ENCODE measurements at regions not wholly inside any gene's neighbourhood (a gene's known extent, or its start where the extent isn't known, plus 50 kb on each side); places are given as distances from the start of the nearest gene placed in this dataset.

DNA sequence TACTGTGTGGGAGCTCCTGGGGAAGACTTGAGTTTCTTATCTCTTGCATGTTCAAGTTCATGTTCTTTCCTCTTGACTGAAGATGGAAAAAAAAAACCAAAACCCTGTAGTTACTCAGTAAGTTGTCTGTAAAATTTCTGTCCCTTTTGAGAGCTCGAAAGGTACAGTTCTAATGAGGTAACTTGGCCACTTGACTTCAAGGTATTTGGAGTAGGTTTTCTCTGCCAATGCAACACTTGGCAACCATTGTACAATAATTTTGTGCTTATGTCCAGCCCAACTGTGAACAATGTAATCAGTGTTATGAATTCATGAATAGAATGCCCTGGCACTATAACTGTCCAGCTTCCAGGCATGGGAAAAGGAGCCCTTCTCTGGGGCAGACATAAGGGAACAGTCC, 111.0 kb downstream of the LIPG start:
- Histone ChIP-seq H3K4me3 (ENCODE audit: low read length, poor library complexity, severe bottlenecking) (no peak overlapping the region), H3K79me2 (ENCODE audit: insufficient read depth, low read length) (no peaks in the 10 kb centered on the region), H3K4me2 (ENCODE audit: low read depth, low read length, poor library complexity, severe bottlenecking) (no peak overlapping the region), H3K9me2 (replicated peaks; ENCODE audit: low read depth, low read length) (no peaks in the 10 kb centered on the region), H3K9ac (ENCODE audit: low read depth, low read length, poor library complexity, severe bottlenecking) (no peak overlapping the region), H2AFZ (ENCODE audit: low read length) (no peak overlapping the region), H3K9me3 (ENCODE audit: insufficient read depth, low read depth, low read length) (no peaks in the 10 kb centered on the region), H3K4me1 (ENCODE audit: insufficient read depth, low read length, poor library complexity, severe bottlenecking) (no peaks in the 10 kb centered on the region), H3K36me3 (ENCODE audit: insufficient read depth, low read length) (no peaks in the 10 kb centered on the region), H3K27me3 (ENCODE audit: insufficient read depth, low read length, poor library complexity, severe bottlenecking) (peaks cover 11% of the 10 kb centered on the region), H3F3A (ENCODE audit: low read depth) (no peaks in the 10 kb centered on the region), H4K20me1 (ENCODE audit: insufficient read depth, low read length, poor library complexity, severe bottlenecking) (no peaks in the 10 kb centered on the region)
- TF ChIP-seq EZH2phosphoT487 (IDR thresholded peaks at IDR 0.05; ENCODE audit: borderline replicate concordance), result no peak
- TF ChIP-seq, protein P1, sequence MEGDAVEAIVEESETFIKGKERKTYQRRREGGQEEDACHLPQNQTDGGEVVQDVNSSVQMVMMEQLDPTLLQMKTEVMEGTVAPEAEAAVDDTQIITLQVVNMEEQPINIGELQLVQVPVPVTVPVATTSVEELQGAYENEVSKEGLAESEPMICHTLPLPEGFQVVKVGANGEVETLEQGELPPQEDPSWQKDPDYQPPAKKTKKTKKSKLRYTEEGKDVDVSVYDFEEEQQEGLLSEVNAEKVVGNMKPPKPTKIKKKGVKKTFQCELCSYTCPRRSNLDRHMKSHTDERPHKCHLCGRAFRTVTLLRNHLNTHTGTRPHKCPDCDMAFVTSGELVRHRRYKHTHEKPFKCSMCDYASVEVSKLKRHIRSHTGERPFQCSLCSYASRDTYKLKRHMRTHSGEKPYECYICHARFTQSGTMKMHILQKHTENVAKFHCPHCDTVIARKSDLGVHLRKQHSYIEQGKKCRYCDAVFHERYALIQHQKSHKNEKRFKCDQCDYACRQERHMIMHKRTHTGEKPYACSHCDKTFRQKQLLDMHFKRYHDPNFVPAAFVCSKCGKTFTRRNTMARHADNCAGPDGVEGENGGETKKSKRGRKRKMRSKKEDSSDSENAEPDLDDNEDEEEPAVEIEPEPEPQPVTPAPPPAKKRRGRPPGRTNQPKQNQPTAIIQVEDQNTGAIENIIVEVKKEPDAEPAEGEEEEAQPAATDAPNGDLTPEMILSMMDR (conservative IDR thresholded peaks at IDR 0.05; ENCODE audit: low read length), result no peak

DNA sequence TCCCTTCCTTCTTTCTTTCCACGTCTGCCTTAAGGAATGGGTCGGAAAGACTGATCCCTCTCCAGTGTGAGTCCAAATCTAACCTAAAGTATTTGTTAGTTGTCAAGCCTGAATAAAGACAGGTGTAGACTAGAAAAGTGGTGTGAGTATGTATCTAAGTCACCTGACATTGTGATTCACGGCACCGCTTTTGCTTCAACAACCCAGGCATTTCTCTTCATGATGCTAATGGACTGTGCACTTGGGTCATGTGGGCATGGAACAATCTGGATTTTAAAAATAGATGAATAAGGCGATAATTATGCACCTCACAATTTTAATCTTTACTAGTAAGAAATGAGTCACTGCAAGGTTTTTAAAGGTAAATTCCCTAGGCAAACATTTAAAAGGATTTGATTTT, 107.5 kb downstream of the LIPG start:
- peaks cover 11% of the 10 kb centered on the region for H3K27me3 ChIP-seq (ENCODE audit: insufficient read depth, low read length, poor library complexity, severe bottlenecking)
- no peaks in the 10 kb centered on the region for H3K9me2 ChIP-seq (replicated peaks; ENCODE audit: low read depth, low read length)

DNA sequence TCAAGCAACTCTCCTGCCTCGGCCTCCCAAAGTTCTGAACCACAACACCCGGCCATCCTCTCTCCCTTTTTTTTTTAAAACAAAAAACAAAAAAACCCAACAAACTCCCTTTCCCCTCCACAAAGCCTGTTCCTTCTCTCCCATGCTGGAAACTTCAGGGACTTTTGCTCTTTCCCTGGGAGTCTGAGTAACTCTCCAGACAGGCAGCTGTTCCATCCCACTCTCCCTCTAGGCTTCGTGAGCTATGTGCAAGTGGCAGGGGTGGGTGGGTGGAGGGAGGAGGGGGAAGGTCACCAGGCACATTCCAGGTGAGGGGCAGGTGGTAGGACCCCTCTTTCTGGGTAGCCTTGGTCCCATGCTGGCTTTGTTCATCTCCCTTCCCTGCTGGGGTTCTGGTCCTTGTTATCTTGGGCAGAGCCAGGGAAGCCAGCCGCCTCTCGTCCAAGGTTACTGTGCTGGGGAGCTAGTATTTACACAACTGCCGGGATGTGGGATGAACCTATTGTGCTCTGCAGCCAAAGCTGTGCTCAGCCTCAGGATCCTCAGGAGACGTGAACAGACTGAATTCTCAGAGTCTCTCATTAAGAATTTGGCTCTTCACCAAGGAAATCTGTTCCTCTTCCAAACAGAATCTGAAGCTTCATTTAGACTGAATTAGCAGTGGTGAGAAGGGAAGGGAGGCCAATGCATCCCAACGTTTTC, 106.9 kb downstream of the LIPG start:
- H3F3A ChIP-seq (ENCODE audit: low read depth), result no peaks in the 10 kb centered on the region
- H3K9me2 ChIP-seq (replicated peaks; ENCODE audit: low read depth, low read length), result no peaks in the 10 kb centered on the region
- H3K4me2 ChIP-seq (ENCODE audit: low read depth, low read length, poor library complexity, severe bottlenecking), result no peak overlapping the region
- no peaks in the 10 kb centered on the region for H3K4me1 ChIP-seq (ENCODE audit: insufficient read depth, low read length, poor library complexity, severe bottlenecking)
- no peaks in the 10 kb centered on the region for H3K36me3 ChIP-seq (ENCODE audit: insufficient read depth, low read length)
- peaks cover 6% of the 10 kb centered on the region for H3K27me3 ChIP-seq (ENCODE audit: insufficient read depth, low read length, poor library complexity, severe bottlenecking)
- no peak overlapping the region for H3K4me3 ChIP-seq (ENCODE audit: low read length, poor library complexity, severe bottlenecking)
- H3K79me2 ChIP-seq (ENCODE audit: insufficient read depth, low read length), result no peaks in the 10 kb centered on the region
- H4K20me1 ChIP-seq (ENCODE audit: insufficient read depth, low read length, poor library complexity, severe bottlenecking), result no peaks in the 10 kb centered on the region
- no peak for TF ChIP-seq EZH2phosphoT487 (IDR thresholded peaks at IDR 0.05; ENCODE audit: borderline replicate concordance)
- TF ChIP-seq, protein P1 (conservative IDR thresholded peaks at IDR 0.05; ENCODE audit: low read length), result no peak
- no peak overlapping the region for H2AFZ ChIP-seq (ENCODE audit: low read length)
- no peaks in the 10 kb centered on the region for H3K9me3 ChIP-seq (ENCODE audit: insufficient read depth, low read depth, low read length)
- no peak overlapping the region for H3K9ac ChIP-seq (ENCODE audit: low read depth, low read length, poor library complexity, severe bottlenecking)

More for the DNA sequence above, 107.5 kb downstream of the LIPG start:
- Histone ChIP-seq H3K9ac (ENCODE audit: low read depth, low read length, poor library complexity, severe bottlenecking) (no peak overlapping the region), H3K4me2 (ENCODE audit: low read depth, low read length, poor library complexity, severe bottlenecking) (no peak overlapping the region), H2AFZ (ENCODE audit: low read length) (no peak overlapping the region), H3K79me2 (ENCODE audit: insufficient read depth, low read length) (no peaks in the 10 kb centered on the region), H3K9me3 (ENCODE audit: insufficient read depth, low read depth, low read length) (no peaks in the 10 kb centered on the region), H3K4me1 (ENCODE audit: insufficient read depth, low read length, poor library complexity, severe bottlenecking) (no peaks in the 10 kb centered on the region), H4K20me1 (ENCODE audit: insufficient read depth, low read length, poor library complexity, severe bottlenecking) (no peaks in the 10 kb centered on the region), H3F3A (ENCODE audit: low read depth) (no peaks in the 10 kb centered on the region), H3K4me3 (ENCODE audit: low read length, poor library complexity, severe bottlenecking) (no peak overlapping the region), H3K36me3 (ENCODE audit: insufficient read depth, low read length) (no peaks in the 10 kb centered on the region)
- TF ChIP-seq EZH2phosphoT487 (IDR thresholded peaks at IDR 0.05; ENCODE audit: borderline replicate concordance), result no peak
- TF ChIP-seq, protein P1 (conservative IDR thresholded peaks at IDR 0.05; ENCODE audit: low read length), result no peak
